ENCODE measurements at regions not wholly inside any gene's neighbourhood (a gene's known extent, or its start where the extent isn't known, plus 50 kb on each side); places are given as distances from the start of the nearest gene placed in this dataset.

DNA sequence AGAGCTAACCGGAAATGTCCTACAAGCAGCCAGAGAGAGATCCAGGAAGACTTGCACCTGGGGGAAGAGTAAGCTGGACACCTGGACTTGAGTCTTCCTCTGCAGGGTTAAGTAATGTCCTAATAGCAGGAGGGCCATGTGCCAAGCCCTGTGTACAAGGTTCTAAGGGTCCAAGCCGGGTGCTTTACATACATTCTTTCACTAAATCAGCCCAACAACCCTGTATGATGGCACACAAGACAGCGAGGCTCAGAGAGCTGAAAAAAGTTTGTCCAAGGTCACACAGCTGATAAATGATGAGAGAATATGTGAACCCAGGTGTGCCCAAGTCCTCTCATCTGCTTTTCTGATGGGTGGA lies 215.1 kb upstream of the CDYL start:
- TF ChIP-seq, protein P1, sequence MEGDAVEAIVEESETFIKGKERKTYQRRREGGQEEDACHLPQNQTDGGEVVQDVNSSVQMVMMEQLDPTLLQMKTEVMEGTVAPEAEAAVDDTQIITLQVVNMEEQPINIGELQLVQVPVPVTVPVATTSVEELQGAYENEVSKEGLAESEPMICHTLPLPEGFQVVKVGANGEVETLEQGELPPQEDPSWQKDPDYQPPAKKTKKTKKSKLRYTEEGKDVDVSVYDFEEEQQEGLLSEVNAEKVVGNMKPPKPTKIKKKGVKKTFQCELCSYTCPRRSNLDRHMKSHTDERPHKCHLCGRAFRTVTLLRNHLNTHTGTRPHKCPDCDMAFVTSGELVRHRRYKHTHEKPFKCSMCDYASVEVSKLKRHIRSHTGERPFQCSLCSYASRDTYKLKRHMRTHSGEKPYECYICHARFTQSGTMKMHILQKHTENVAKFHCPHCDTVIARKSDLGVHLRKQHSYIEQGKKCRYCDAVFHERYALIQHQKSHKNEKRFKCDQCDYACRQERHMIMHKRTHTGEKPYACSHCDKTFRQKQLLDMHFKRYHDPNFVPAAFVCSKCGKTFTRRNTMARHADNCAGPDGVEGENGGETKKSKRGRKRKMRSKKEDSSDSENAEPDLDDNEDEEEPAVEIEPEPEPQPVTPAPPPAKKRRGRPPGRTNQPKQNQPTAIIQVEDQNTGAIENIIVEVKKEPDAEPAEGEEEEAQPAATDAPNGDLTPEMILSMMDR (IDR thresholded peaks at IDR 0.05), result no peak
- ATAC-seq (ENCODE audit: low FRiP score) (no peak), DNase-seq (ENCODE audit: low spot score) (no peak)

DNA sequence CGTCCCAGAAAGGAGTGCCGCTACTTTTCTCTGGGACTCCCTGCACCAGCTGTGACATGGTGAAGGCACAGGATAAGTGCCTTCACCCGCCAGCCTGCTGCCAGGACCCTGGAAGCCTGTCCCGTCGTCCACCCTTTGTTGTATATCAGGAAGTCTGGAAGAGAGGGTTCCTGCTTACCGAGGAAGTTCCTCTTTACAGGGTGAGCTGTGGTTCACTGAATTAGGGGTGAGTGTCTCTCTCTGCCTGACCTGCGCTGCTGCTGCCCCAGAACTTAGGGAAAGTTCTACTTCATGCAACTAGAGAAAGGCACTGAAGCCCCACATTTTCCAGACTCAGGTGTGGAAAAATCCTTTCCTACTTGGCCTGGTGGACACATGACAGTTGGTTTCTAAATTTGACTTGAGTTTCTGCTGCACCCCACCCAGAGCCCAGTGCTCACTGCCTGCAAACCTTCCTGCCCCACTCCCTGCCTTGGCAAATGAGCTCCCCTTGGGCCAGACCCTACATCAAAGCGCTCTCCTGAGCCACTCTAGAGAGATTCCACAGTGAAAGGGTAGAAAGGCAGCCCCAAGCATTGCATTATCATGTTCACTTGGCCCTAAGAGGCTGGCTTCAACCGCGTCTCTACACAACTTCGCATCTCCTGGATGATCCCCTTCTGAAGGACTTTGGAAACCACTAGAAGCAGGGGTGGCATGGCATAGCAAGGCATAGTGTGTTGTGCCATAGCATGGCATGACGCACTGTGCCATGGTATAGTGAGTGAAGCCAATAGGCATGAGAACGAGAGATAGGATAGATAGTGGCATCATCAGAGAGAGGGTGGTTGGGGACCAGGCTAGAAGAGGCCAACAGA lies 215.8 kb upstream of the CDYL start:
- no peak for DNase-seq (ENCODE audit: low spot score)
- ATAC-seq (ENCODE audit: low FRiP score), result no peak

DNA sequence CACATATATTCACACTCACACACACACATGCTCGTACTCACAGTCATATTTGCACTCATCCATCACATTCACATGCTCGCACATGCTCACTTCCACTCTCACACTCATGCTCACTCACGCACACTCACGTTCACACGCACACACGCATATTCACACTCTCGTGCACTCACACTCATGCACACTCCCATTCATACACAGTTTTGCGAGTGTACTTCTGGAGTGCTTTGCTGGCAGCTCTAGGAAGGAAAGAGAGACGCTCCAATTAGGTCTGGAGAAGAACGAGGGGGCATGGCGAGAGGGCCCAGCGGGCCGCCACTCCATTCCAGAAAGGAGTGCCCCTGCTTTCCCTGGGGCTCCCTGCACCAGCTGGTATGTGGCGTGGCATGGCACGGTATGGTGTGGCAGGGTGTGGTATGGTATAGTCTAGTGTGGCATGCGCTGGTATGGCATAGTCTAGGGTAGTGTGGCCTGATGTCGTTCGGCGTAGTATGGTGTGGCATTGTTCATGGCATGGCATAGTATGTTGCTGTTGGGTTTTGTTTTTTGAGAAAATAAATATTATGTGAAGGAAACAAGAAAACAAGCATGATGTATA lies 216.8 kb upstream of the CDYL start:
- TF ChIP-seq, protein P1 (IDR thresholded peaks at IDR 0.05), result no peak
- DNase-seq (ENCODE audit: low spot score) (no peak), ATAC-seq (ENCODE audit: low FRiP score) (no peak)

More for the DNA sequence above, 215.8 kb upstream of the CDYL start:
- TF ChIP-seq, protein P1 (IDR thresholded peaks at IDR 0.05), result no peak

DNA sequence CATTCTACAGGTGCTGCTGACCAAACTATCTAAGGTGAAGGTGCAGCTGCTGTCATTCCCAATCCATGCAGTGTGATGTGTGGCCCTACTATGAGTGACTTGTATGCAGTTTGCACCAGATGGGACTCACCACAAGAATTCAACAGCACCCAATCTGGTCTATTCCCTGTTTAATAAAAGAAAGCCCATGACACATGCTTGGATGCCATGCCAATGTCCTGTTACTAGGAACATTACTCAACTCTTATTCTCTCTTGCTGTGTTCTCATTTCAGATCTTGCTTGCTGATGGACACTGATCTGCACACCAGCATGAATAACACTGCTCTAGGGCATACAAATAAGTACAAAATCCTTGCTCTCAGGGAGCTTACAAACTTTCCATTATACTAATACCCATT lies 221.6 kb upstream of the CDYL start:
- no peak for ATAC-seq (ENCODE audit: low FRiP score)
- no peak for DNase-seq (ENCODE audit: low spot score)
- TF ChIP-seq, protein P1 (IDR thresholded peaks at IDR 0.05), result no peak

DNA sequence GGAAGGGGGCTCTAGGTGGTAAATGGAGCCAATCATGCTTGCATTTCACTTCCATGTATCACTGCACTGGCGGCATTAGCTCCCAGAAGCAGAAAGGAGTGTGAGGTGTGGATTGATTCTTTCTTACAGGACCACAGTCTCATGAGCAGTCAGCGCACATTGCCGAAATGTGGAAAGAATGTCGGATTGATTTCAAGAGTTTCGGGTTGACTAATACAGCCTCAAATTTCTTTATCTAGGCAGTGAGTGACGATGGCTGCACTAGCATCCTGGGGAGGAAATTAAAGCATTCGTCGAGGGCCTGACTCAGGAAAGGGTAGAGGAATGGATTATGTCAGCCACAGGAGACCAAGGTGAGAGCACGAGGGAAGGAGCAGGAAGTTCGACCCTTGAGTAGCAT lies 222.8 kb upstream of the CDYL start:
- ATAC-seq (ENCODE audit: low FRiP score) (no peak), DNase-seq (ENCODE audit: low spot score) (no peak)
- TF ChIP-seq, protein P1 (IDR thresholded peaks at IDR 0.05), result no peak

DNA sequence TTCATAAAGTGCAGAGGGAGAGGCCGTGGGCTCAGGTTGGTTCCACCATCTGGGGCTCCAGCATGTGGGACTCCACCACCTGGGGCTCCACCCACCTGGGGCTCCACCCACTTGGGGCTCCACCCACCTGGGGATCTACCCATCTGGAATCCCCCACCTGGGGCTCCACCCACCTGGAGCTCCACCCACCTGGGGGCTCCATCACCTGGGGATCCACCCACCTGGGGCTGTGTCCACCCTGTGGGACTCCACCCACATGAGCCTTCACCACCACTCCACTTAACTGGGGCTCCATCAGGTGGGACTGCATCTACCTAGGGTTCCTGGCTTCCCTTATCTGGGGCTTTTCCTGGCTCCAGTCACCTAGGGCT lies 226.0 kb upstream of the CDYL start:
- TF ChIP-seq, protein P1 (IDR thresholded peaks at IDR 0.05), result no peak
- ATAC-seq (ENCODE audit: low FRiP score) (no peak), DNase-seq (ENCODE audit: low spot score) (no peak)
